ENCODE measurements at regions not wholly inside any gene's neighbourhood (a gene's known extent, or its start where the extent isn't known, plus 50 kb on each side); places are given as distances from the start of the nearest gene placed in this dataset.
"Not testable (repeated sequence)": the region's sequence is repeated elsewhere in the genome, so short reads cannot be mapped to it uniquely, and the experiment has no call there.

DNA sequence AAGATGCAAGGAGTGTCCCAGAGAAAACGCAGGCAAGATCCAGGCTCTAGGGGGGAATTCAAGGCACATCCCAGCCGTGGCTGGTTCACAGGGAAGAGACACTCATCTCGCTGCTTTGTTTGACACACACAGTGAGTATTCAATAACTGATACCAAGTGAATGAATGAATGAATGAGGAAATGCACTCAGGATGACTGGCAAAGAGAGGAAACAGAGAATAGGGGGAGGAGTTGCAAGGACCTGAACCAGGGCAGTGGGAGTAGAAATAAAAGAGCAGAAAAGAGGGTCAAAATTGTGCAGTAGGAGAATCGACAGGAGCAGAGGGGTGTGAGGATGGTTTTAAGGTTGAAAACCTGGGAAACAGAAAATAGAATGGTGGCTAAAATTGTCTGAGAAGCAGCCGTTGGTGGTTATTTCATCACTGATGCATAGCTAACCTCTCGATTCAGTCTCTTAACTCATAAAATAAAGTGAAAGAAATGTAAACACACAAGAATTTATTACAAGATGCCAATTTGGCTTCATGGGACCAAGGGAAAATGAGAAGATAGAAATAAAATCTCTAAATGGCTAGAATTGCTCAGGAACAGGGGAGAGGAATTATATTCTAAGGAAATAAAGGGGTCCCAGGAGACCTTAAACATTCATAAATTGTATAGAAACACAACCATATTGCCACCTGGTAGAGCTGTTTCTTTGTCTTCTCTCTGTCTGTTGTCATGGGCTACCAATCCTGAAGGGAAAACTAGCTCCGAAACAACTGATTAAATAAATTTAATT is 63.9 kb upstream of the PHLPP1 start:
- Histone ChIP-seq H3K36me3 (replicated peaks; ENCODE audit: low read depth, low read length) (no peaks in the 10 kb centered on the region), H3K27ac (ENCODE audit: low read length) (no peak overlapping the region), H3K9ac (ENCODE audit: low read length) (no peak overlapping the region), H3K9me3 (ENCODE audit: insufficient read depth, low read length) (no peaks in the 10 kb centered on the region), H3K4me2 (ENCODE audit: low read length) (peak overlapping the region; percentile 9), H3K4me3 (ENCODE audit: low read length) (peak overlapping the region; percentile 10; the same call in 1 of the 2 replicates), H2AFZ (ENCODE audit: low read depth, low read length) (peak overlapping the region; percentile 21; the same call in 1 of the 2 replicates), H3K79me2 (ENCODE audit: low read length) (no peaks in the 10 kb centered on the region), H4K20me1 (ENCODE audit: insufficient read depth, low read length) (no peaks in the 10 kb centered on the region), H3K27me3 (ENCODE audit: low read depth, low read length) (peaks cover 21% of the 10 kb centered on the region), H3K4me1 (ENCODE audit: low read length) (peaks cover 8% of the 10 kb centered on the region)
- no peak for TF ChIP-seq EZH2phosphoT487 (IDR thresholded peaks at IDR 0.05; ENCODE audit: low read depth)
- TF ChIP-seq, protein P1, sequence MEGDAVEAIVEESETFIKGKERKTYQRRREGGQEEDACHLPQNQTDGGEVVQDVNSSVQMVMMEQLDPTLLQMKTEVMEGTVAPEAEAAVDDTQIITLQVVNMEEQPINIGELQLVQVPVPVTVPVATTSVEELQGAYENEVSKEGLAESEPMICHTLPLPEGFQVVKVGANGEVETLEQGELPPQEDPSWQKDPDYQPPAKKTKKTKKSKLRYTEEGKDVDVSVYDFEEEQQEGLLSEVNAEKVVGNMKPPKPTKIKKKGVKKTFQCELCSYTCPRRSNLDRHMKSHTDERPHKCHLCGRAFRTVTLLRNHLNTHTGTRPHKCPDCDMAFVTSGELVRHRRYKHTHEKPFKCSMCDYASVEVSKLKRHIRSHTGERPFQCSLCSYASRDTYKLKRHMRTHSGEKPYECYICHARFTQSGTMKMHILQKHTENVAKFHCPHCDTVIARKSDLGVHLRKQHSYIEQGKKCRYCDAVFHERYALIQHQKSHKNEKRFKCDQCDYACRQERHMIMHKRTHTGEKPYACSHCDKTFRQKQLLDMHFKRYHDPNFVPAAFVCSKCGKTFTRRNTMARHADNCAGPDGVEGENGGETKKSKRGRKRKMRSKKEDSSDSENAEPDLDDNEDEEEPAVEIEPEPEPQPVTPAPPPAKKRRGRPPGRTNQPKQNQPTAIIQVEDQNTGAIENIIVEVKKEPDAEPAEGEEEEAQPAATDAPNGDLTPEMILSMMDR (IDR thresholded peaks at IDR 0.05; ENCODE audit: low read depth, low read length) = no peak

DNA sequence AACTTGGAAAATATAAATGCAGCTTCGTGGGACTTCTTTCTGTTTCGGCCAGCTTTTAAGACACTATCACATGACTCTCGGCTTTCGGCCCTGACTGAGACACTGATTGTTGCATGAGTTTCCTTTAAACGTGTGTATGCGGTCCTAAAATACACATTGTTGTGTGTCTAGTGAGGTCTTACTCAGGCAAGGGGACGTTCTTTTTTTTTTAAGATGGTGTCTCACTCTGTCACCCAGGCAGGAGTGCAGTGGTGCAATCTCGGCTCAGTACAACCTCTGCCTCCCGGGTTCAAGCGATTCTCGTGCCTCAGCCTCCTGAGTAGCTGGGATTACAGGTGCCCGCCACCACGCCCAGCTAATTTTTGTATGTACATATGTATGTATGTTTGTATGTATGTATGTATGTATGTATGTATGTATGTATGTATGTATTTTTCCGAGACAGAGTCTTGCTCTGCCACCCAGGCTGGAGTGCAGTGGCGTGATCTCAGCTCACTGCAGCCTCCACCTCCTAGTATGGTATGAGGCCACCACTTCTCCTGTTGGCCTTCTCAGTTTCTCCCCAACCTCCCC is 63.2 kb upstream of the PHLPP1 start:
- Histone ChIP-seq H3K4me3 (ENCODE audit: low read length) (peak overlapping the region; percentile 10; the same call in 1 of the 2 replicates), H3K4me2 (ENCODE audit: low read length) (peak overlapping the region; percentile 9), H3K27me3 (ENCODE audit: low read depth, low read length) (peaks cover 21% of the 10 kb centered on the region), H2AFZ (ENCODE audit: low read depth, low read length) (peak overlapping the region; percentile 21; the same call in 1 of the 2 replicates)
- H3K9me3 ChIP-seq (ENCODE audit: insufficient read depth, low read length); H3K9ac ChIP-seq (ENCODE audit: low read length); H3K4me1 ChIP-seq (ENCODE audit: low read length); H3K27ac ChIP-seq (ENCODE audit: low read length); H3K79me2 ChIP-seq (ENCODE audit: low read length); H3K36me3 ChIP-seq (replicated peaks; ENCODE audit: low read depth, low read length); H4K20me1 ChIP-seq (ENCODE audit: insufficient read depth, low read length): not testable (repeated sequence)

DNA sequence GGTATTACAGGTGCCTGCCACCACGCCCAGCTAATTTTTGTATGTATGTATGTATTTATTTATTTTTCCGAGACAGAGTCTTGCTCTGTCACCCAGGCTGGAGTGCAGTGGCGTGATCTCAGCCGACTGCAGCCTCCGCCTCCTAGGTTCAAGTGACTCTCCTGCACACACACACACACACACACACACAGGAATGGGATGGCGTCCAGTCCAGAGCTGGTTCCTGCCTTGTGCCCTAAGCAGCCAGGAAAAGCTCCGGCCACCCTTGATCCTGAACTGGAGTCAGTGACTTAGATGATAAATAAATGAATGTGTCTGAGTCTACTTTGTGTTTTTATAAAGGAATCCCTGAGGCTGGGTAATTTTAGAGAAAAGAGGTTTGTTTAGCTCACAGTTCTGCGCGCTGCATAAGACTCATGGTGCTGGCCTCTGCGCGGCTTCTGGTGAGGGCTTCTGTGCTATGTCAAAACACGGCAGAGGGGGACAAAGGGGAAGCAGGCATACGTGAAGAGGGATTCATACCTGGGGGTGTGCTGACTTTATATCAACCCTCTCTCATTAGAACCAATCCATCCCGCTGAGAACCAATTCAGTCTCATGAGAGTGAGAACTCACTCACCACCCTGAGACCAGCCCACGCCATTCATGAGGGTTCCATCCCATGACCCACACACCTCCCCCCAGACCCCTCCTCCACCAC is 59.7 kb upstream of the PHLPP1 start:
- Histone ChIP-seq H3K36me3 (replicated peaks; ENCODE audit: low read depth, low read length) (no peaks in the 10 kb centered on the region), H3K79me2 (ENCODE audit: low read length) (no peaks in the 10 kb centered on the region), H3K4me1 (ENCODE audit: low read length) (peaks cover 8% of the 10 kb centered on the region), H3K27ac (ENCODE audit: low read length) (no peak overlapping the region), H3K9ac (ENCODE audit: low read length) (no peak overlapping the region), H3K4me3 (ENCODE audit: low read length) (no peak overlapping the region), H2AFZ (ENCODE audit: low read depth, low read length) (no peak overlapping the region), H3K27me3 (ENCODE audit: low read depth, low read length) (peaks cover 17% of the 10 kb centered on the region), H3K4me2 (ENCODE audit: low read length) (no peak overlapping the region), H4K20me1 (ENCODE audit: insufficient read depth, low read length) (no peaks in the 10 kb centered on the region), H3K9me3 (ENCODE audit: insufficient read depth, low read length) (no peaks in the 10 kb centered on the region)
- TF ChIP-seq EZH2phosphoT487 (IDR thresholded peaks at IDR 0.05; ENCODE audit: low read depth) = no peak
- TF ChIP-seq, protein P1 (IDR thresholded peaks at IDR 0.05; ENCODE audit: low read depth, low read length) = no peak

DNA sequence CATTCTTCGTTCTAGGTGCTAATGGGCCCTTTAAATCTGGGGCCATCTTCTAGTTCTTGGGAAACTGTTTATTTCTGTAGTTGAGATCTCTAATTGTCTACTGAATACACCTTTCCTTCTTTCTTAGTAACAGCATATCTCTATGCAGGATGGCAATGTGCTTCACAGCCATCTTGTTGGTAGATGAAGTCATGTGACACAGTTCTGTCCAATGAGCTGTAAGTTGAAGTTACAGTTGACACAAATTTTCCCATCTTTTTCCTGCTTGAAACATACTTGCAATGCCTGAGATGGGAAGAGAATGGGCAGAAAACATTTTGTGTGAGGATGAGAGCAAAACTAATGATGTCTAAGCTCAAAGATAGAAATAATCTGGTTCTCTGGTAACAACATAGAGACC is 57.3 kb upstream of the PHLPP1 start:
- no peak overlapping the region for H2AFZ ChIP-seq (ENCODE audit: low read depth, low read length)
- TF ChIP-seq EZH2phosphoT487 (IDR thresholded peaks at IDR 0.05; ENCODE audit: low read depth) = no peak
- TF ChIP-seq, protein P1 (IDR thresholded peaks at IDR 0.05; ENCODE audit: low read depth, low read length) = no peak

More for the DNA sequence above, 57.3 kb upstream of the PHLPP1 start:
- no peaks in the 10 kb centered on the region for H3K36me3 ChIP-seq (replicated peaks; ENCODE audit: low read depth, low read length)
- no peak overlapping the region for H3K27ac ChIP-seq (ENCODE audit: low read length)
- no peak overlapping the region for H3K4me3 ChIP-seq (ENCODE audit: low read length)
- no peaks in the 10 kb centered on the region for H4K20me1 ChIP-seq (ENCODE audit: insufficient read depth, low read length)
- H3K9ac ChIP-seq (ENCODE audit: low read length) = no peak overlapping the region
- no peaks in the 10 kb centered on the region for H3K9me3 ChIP-seq (ENCODE audit: insufficient read depth, low read length)
- H3K79me2 ChIP-seq (ENCODE audit: low read length) = no peaks in the 10 kb centered on the region
- H3K4me1 ChIP-seq (ENCODE audit: low read length) = no peaks in the 10 kb centered on the region
- peaks cover 6% of the 10 kb centered on the region; the same call in 1 of the 2 replicates for H3K27me3 ChIP-seq (ENCODE audit: low read depth, low read length)
- H3K4me2 ChIP-seq (ENCODE audit: low read length) = no peak overlapping the region
